Neural progenitor cell (in vitro differentiated cells): ENCODE measurements at regions not wholly inside any gene's neighbourhood (a gene's known extent, or its start where the extent isn't known, plus 50 kb on each side); places are given as distances from the start of the nearest gene placed in this dataset.

Experiments
- EZH2 ChIP-seq: fragments of 200-600 bp; sonication (generic); IDR thresholded peaks from 2 replicates; pipeline ENCODE4 v1.6.1; 2017; ENCODE audit warnings: antibody characterized with exemption, mild to moderate bottlenecking, moderate library complexity
- TF ChIP-seq, protein P1 (sequence below): fragments of 200-600 bp; sonication (generic); IDR thresholded peaks from 2 replicates; pipeline ENCODE4 v1.5.1; 2017; ENCODE audit warnings: antibody characterized with exemption, mild to moderate bottlenecking

DNA sequence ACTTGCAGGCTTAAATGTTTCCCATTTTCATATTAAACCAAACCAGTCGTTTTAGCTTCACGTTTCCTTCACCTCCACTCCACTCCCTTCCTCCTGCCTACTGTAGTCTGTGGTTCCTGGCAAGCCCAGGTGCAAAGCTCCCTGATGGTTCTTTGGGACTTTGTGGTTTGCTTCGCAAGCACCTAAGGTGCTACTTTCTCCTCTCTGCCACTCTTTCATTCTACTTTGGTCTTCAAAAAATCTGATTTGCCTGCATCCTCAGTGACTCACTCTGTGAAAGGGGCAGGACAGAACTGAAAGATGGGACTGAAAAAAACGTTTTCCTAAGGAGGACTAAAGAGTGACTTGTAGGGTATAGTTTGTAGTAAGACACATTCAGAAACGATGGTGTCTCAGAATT, 228.4 kb downstream of the CYRIA start:
- no peak for TF ChIP-seq EZH2
- TF ChIP-seq, protein P1, sequence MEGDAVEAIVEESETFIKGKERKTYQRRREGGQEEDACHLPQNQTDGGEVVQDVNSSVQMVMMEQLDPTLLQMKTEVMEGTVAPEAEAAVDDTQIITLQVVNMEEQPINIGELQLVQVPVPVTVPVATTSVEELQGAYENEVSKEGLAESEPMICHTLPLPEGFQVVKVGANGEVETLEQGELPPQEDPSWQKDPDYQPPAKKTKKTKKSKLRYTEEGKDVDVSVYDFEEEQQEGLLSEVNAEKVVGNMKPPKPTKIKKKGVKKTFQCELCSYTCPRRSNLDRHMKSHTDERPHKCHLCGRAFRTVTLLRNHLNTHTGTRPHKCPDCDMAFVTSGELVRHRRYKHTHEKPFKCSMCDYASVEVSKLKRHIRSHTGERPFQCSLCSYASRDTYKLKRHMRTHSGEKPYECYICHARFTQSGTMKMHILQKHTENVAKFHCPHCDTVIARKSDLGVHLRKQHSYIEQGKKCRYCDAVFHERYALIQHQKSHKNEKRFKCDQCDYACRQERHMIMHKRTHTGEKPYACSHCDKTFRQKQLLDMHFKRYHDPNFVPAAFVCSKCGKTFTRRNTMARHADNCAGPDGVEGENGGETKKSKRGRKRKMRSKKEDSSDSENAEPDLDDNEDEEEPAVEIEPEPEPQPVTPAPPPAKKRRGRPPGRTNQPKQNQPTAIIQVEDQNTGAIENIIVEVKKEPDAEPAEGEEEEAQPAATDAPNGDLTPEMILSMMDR = no peak
